Mesenchymal stem cell (in vitro differentiated cells and primary cell): ENCODE measurements at regions not wholly inside any gene's neighbourhood (a gene's known extent, or its start where the extent isn't known, plus 50 kb on each side); places are given as distances from the start of the nearest gene placed in this dataset.

ENCODE experiments used
- DNase-seq: peaks from one replicate; pipeline ENCODE4 v3.0.0-alpha.2; 2013
- H2AFZ ChIP-seq: one replicate; pipeline ENCODE4 v1.6.1; 2013; ENCODE audit warnings: low read depth, mild to moderate bottlenecking, control low read depth, inconsistent platforms, low read length, moderate library complexity
- H2AK5ac ChIP-seq: 2 replicates; pipeline ENCODE4 v1.6.1; 2013; ENCODE audit warnings: low read length, moderate library complexity, mild to moderate bottlenecking, inconsistent platforms; ENCODE audit not compliant: severe bottlenecking
- H2BK120ac ChIP-seq: one replicate; pipeline ENCODE4 v1.6.1; 2013; ENCODE audit warnings: low read depth, mild to moderate bottlenecking, inconsistent platforms, low read length, moderate library complexity
- H2BK12ac ChIP-seq, 2 experiments: one replicate each; pipeline ENCODE4 v1.6.1; 2013; ENCODE audit warnings: inconsistent platforms in 2 of 2, low read length in 2 of 2, mild to moderate bottlenecking in 2 of 2, moderate library complexity in 2 of 2, control low read depth in 1 of 2
- H2BK15ac ChIP-seq: one replicate; pipeline ENCODE4 v1.6.1; 2013; ENCODE audit warnings: mild to moderate bottlenecking, low read depth, inconsistent platforms; ENCODE audit not compliant: poor library complexity, severe bottlenecking
- H2BK5ac ChIP-seq: 2 replicates; pipeline ENCODE4 v1.6.1; 2013; ENCODE audit warnings: low read depth, mild to moderate bottlenecking, low read length, control low read depth, inconsistent platforms; ENCODE audit not compliant: poor library complexity, severe bottlenecking
- H3K14ac ChIP-seq, 2 experiments: one replicate each; pipeline ENCODE4 v1.6.1; 2013; ENCODE audit warnings: inconsistent platforms in 2 of 2, low read length in 2 of 2, control low read depth in 1 of 2, mild to moderate bottlenecking in 1 of 2, moderate library complexity in 1 of 2
- H3K18ac ChIP-seq, 2 experiments: one replicate each; pipeline ENCODE4 v1.6.1; 2013; ENCODE audit warnings: inconsistent platforms in 2 of 2, low read length in 2 of 2, control low read depth in 1 of 2, low read depth in 1 of 2, mild to moderate bottlenecking in 1 of 2
- H3K23ac ChIP-seq, 2 experiments: one replicate each; pipeline ENCODE4 v1.6.1; 2013; ENCODE audit warnings: inconsistent platforms in 2 of 2, low read length in 2 of 2, mild to moderate bottlenecking in 2 of 2, moderate library complexity in 2 of 2, control low read depth in 1 of 2
- H3K27ac ChIP-seq: 2 replicates; pipeline ENCODE4 v1.5.1; 2013; ENCODE audit warnings: mild to moderate bottlenecking, moderate library complexity, low read length, control low read depth, inconsistent platforms; ENCODE audit not compliant: poor library complexity, severe bottlenecking
- H3K27me3 ChIP-seq, 2 experiments: 2 replicates each; pipeline versions ENCODE4 v1.6.1 to v1.7.0; 2013; ENCODE audit warnings: low read length in 2 of 2, mild to moderate bottlenecking in 2 of 2, moderate library complexity in 2 of 2, control low read depth in 1 of 2, inconsistent platforms in 1 of 2; ENCODE audit not compliant: control insufficient read depth in 1 of 2, insufficient read depth in 1 of 2
- H3K36me3 ChIP-seq, 2 experiments: 2 replicates each; pipeline versions ENCODE4 v1.6.1 to v1.7.0; 2013; ENCODE audit warnings: low read length in 2 of 2, control low read depth in 1 of 2, inconsistent platforms in 1 of 2, low read depth in 1 of 2, mild to moderate bottlenecking in 1 of 2; ENCODE audit not compliant: insufficient read depth in 2 of 2, control insufficient read depth in 1 of 2
- H3K4ac ChIP-seq, 2 experiments: one replicate each; pipeline ENCODE4 v1.6.1; 2013; ENCODE audit warnings: inconsistent platforms in 2 of 2, low read length in 2 of 2, mild to moderate bottlenecking in 2 of 2, moderate library complexity in 2 of 2, control low read depth in 1 of 2, low read depth in 1 of 2
- H3K4me1 ChIP-seq: 2 replicates; pipeline ENCODE4 v1.6.1; 2013; ENCODE audit warnings: low read depth, low read length, control low read depth; ENCODE audit not compliant: control insufficient read depth, insufficient read depth
- H3K4me2 ChIP-seq: 2 replicates; pipeline ENCODE4 v1.6.1; 2013; ENCODE audit warnings: low read length, mild to moderate bottlenecking, inconsistent platforms; ENCODE audit not compliant: poor library complexity, severe bottlenecking
- H3K4me3 ChIP-seq, 2 experiments: 2 replicates each; pipeline versions ENCODE4 v1.5.1 to v1.7.0; 2013; ENCODE audit warnings: low read length in 2 of 2, mild to moderate bottlenecking in 2 of 2, control low read depth in 1 of 2, low read depth in 1 of 2; ENCODE audit not compliant: insufficient read depth in 1 of 2
- H3K79me1 ChIP-seq: replicated peaks from 2 replicates; pipeline ENCODE4 v1.6.1; 2013; ENCODE audit warnings: mild to moderate bottlenecking, control low read depth, low read length, inconsistent platforms; ENCODE audit not compliant: poor library complexity, severe bottlenecking
- H3K9ac ChIP-seq: 2 replicates; pipeline ENCODE4 v1.7.0; 2013; ENCODE audit warnings: mild to moderate bottlenecking, low read length, moderate library complexity
- H3K9me3 ChIP-seq: 2 replicates; pipeline ENCODE4 v1.7.0; 2013; ENCODE audit warnings: mild to moderate bottlenecking, low read length; ENCODE audit not compliant: control insufficient read depth
- H4K8ac ChIP-seq: one replicate; pipeline ENCODE4 v1.6.1; 2013; ENCODE audit warnings: inconsistent platforms, mild to moderate bottlenecking, low read length, moderate library complexity
- H4K91ac ChIP-seq: one replicate; pipeline ENCODE4 v1.6.1; 2013; ENCODE audit warnings: mild to moderate bottlenecking, low read length, inconsistent platforms
- WGBS: methylation state at CpG from one replicate; pipeline ENCODE4 v1.1.7; 2013; ENCODE audit warnings: mixed read lengths; 5-methylcytosine and 5-hydroxymethylcytosine counted together

- Histone ChIP-seq H3K18ac (no peak overlapping the region), H3K79me1 (no peaks in the 10 kb centered on the region), H4K8ac (no peak overlapping the region), H3K9me3 (peaks cover 2% of the 10 kb centered on the region), H2AFZ (no peak overlapping the region), H2BK5ac (no peak overlapping the region), H3K4me1 (no peaks in the 10 kb centered on the region), H3K14ac (no peak overlapping the region), H3K23ac (no peak overlapping the region), H3K27ac (no peak overlapping the region), H3K9ac (no peak overlapping the region), H3K4me2 (no peak overlapping the region), H3K36me3 (no peaks in the 10 kb centered on the region), H3K4ac (no peak overlapping the region), H3K27me3 (no peaks in the 10 kb centered on the region), H4K91ac (no peak overlapping the region), H2BK120ac (no peak overlapping the region), H3K4me3 (no peak overlapping the region), H2BK15ac (no peak overlapping the region), H2BK12ac (no peak overlapping the region), H2AK5ac (no peak overlapping the region)
- DNase-seq: no peak
- WGBS: 88% methylated on average over 2 of the region's 2 CpGs
Measured at GRCh38 chr2:41000906-41001305, 549.0 kb upstream of the SLC8A1 start.

- WGBS: 100% methylated on average over 1 of the region's 2 CpGs
- H3K9me3 ChIP-seq: peaks cover 2% of the 10 kb centered on the region
Measured at GRCh38 chr2:41004700-41005099, 552.8 kb upstream of the SLC8A1 start.

GRCh38 chr2:41020358-41020757 is 568.5 kb upstream of the SLC8A1 start:
- Histone ChIP-seq H3K4me1 (no peaks in the 10 kb centered on the region), H3K9ac (no peak overlapping the region), H3K23ac (no peak overlapping the region), H3K14ac (no peak overlapping the region), H2AK5ac (no peak overlapping the region), H3K18ac (no peak overlapping the region), H3K79me1 (no peaks in the 10 kb centered on the region), H3K27ac (no peak overlapping the region), H3K4me3 (no peak overlapping the region), H4K91ac (no peak overlapping the region), H3K36me3 (no peaks in the 10 kb centered on the region), H2BK120ac (no peak overlapping the region), H3K27me3 (no peaks in the 10 kb centered on the region), H2BK15ac (no peak overlapping the region), H2BK12ac (no peak overlapping the region), H3K9me3 (no peaks in the 10 kb centered on the region), H3K4me2 (no peak overlapping the region), H2AFZ (no peak overlapping the region), H3K4ac (no peak overlapping the region), H2BK5ac (no peak overlapping the region), H4K8ac (no peak overlapping the region)
- no CpG with 5 or more reads among the region's 1 CpG for WGBS
- DNase-seq: no peak

More at GRCh38 chr2:41004700-41005099, 552.8 kb upstream of the SLC8A1 start:
- Histone ChIP-seq H3K4me1 (no peaks in the 10 kb centered on the region), H3K4me3 (no peak overlapping the region), H3K9ac (no peak overlapping the region), H3K14ac (no peak overlapping the region), H3K79me1 (no peaks in the 10 kb centered on the region), H2BK12ac (no peak overlapping the region), H3K27ac (no peak overlapping the region), H2AFZ (no peak overlapping the region), H3K23ac (no peak overlapping the region), H2AK5ac (no peak overlapping the region), H4K8ac (no peak overlapping the region), H3K18ac (no peak overlapping the region), H2BK15ac (no peak overlapping the region), H4K91ac (no peak overlapping the region), H2BK120ac (no peak overlapping the region), H3K36me3 (no peaks in the 10 kb centered on the region), H3K4ac (no peak overlapping the region), H3K27me3 (no peaks in the 10 kb centered on the region), H3K4me2 (no peak overlapping the region), H2BK5ac (no peak overlapping the region)
- DNase-seq: no peak

GRCh38 chr2:41024816-41025215 is 572.9 kb upstream of the SLC8A1 start:
- WGBS: 78% methylated on average over 3 of the region's 3 CpGs
- Histone ChIP-seq H3K14ac (no peak overlapping the region), H3K18ac (no peak overlapping the region), H4K91ac (no peak overlapping the region), H3K27ac (no peak overlapping the region), H2AK5ac (no peak overlapping the region), H3K79me1 (no peaks in the 10 kb centered on the region), H3K9me3 (no peaks in the 10 kb centered on the region), H2BK15ac (no peak overlapping the region), H4K8ac (no peak overlapping the region), H2AFZ (no peak overlapping the region), H3K4ac (no peak overlapping the region), H3K9ac (no peak overlapping the region), H2BK5ac (no peak overlapping the region), H3K27me3 (no peaks in the 10 kb centered on the region), H3K4me1 (no peaks in the 10 kb centered on the region), H3K4me2 (no peak overlapping the region), H3K36me3 (no peaks in the 10 kb centered on the region), H2BK12ac (no peak overlapping the region), H3K4me3 (no peak overlapping the region), H2BK120ac (no peak overlapping the region), H3K23ac (no peak overlapping the region)
- no peak for DNase-seq
